Activated T-cell treated with anti-CD3 and anti-CD28 coated beads, Interleukin-2, amount 50 U/mL, for 72 hours (primary cell): ENCODE measurements at regions not wholly inside any gene's neighbourhood (a gene's known extent, or its start where the extent isn't known, plus 50 kb on each side); places are given as distances from the start of the nearest gene placed in this dataset.

Source experiments
- ATAC-seq, 2 donors: fragments of 150-1000 bp; cut with Tn5 transposase; replicated peaks in 1 of 2; 2 replicates each; pipeline ENCODE4 v1.10.0; 2021; ENCODE audit warnings: moderate library complexity in 2 of 2, mild to moderate bottlenecking in 1 of 2
- DNase-seq, 2 donors: peaks; one replicate each; pipeline ENCODE4 v3.0.0; 2021 to 2022; ENCODE audit warnings: mixed read lengths in 1 of 2
- H3K27ac Mint-ChIP-seq: one replicate; pipeline ENCODE4 v1.8.0; 2022; ENCODE audit warnings: mild to moderate bottlenecking, moderate library complexity, mixed read lengths
- H3K27me3 Mint-ChIP-seq: one replicate; pipeline ENCODE4 v1.8.0; 2022; ENCODE audit warnings: low read depth, mixed read lengths
- H3K36me3 Mint-ChIP-seq, 2 donors: one replicate each; pipeline ENCODE4 v1.8.0; 2022; ENCODE audit warnings: mixed read lengths in 2 of 2, mild to moderate bottlenecking in 1 of 2; ENCODE audit not compliant: insufficient read depth in 2 of 2
- H3K4me1 Mint-ChIP-seq: one replicate; pipeline ENCODE4 v1.8.0; 2022; ENCODE audit warnings: low read depth, mixed read lengths
- H3K4me3 Mint-ChIP-seq, 2 donors: one replicate each; pipeline ENCODE4 v1.8.0; 2022; ENCODE audit warnings: mild to moderate bottlenecking in 2 of 2, mixed read lengths in 2 of 2, moderate library complexity in 2 of 2
- H3K9me3 Mint-ChIP-seq, 2 donors: one replicate each; pipeline ENCODE4 v1.8.0; 2022; ENCODE audit warnings: mixed read lengths in 2 of 2

- DNase-seq: no peak
- Mint-ChIP-seq H3K4me1 (no peaks in the 10 kb centered on the region), H3K9me3 (peaks cover 4 to 6% of the 10 kb centered on the region in 2 donors), H3K27ac (no peak overlapping the region), H3K36me3 (peaks cover 0 to 2% of the 10 kb centered on the region in 2 donors), H3K27me3 (peaks cover 16% of the 10 kb centered on the region), H3K4me3 (no peak overlapping the region)
- no peak for ATAC-seq
These were observed 216.4 kb downstream of the DLL1 start for GRCh38 chr6:170074435-170074834.

GRCh38 chr6:170073846-170074245 is 217.0 kb downstream of the DLL1 start:
- no peak for DNase-seq
- ATAC-seq: no peak
- H3K27me3 Mint-ChIP-seq: peaks cover 22% of the 10 kb centered on the region

GRCh38 chr6:170072246-170072645 is 218.6 kb downstream of the DLL1 start:
- DNase-seq (no peak), ATAC-seq (no peak)
- Mint-ChIP-seq H3K4me3 (no peak overlapping the region), H3K36me3 (peaks cover 0 to 2% of the 10 kb centered on the region in 2 donors), H3K27me3 (peaks cover 22% of the 10 kb centered on the region), H3K4me1 (no peaks in the 10 kb centered on the region), H3K9me3 (peaks cover 0 to 2% of the 10 kb centered on the region in 2 donors), H3K27ac (no peak overlapping the region)

More at GRCh38 chr6:170073846-170074245, 217.0 kb downstream of the DLL1 start:
- H3K4me3 Mint-ChIP-seq: no peak overlapping the region
- H3K36me3 Mint-ChIP-seq: peaks cover 0 to 2% of the 10 kb centered on the region in 2 donors
- no peaks in the 10 kb centered on the region for H3K4me1 Mint-ChIP-seq
- no peak overlapping the region for H3K27ac Mint-ChIP-seq
- H3K9me3 Mint-ChIP-seq: peaks cover 0 to 2% of the 10 kb centered on the region in 2 donors

- Mint-ChIP-seq H3K36me3 (peaks cover 0 to 2% of the 10 kb centered on the region in 2 donors), H3K4me1 (no peaks in the 10 kb centered on the region), H3K27me3 (peaks cover 22% of the 10 kb centered on the region), H3K27ac (no peak overlapping the region), H3K4me3 (no peak overlapping the region), H3K9me3 (peaks cover 0 to 2% of the 10 kb centered on the region in 2 donors)
- no peak for DNase-seq
- no peak for ATAC-seq
These were observed 221.3 kb downstream of the DLL1 start for GRCh38 chr6:170069611-170070010.

- no peak overlapping the region for H3K4me3 Mint-ChIP-seq
- no peak for ATAC-seq
- H3K9me3 Mint-ChIP-seq: peaks cover 0 to 2% of the 10 kb centered on the region in 2 donors
- peaks cover 15% of the 10 kb centered on the region for H3K27me3 Mint-ChIP-seq
- H3K27ac Mint-ChIP-seq: no peak overlapping the region
- H3K36me3 Mint-ChIP-seq: peaks cover 0 to 2% of the 10 kb centered on the region in 2 donors
- no peaks in the 10 kb centered on the region for H3K4me1 Mint-ChIP-seq
- DNase-seq: no peak
These were observed 222.4 kb downstream of the DLL1 start for GRCh38 chr6:170068496-170068895.

- Mint-ChIP-seq H3K36me3 (peaks cover 0 to 2% of the 10 kb centered on the region in 2 donors), H3K27me3 (peaks cover 11% of the 10 kb centered on the region), H3K9me3 (peaks cover 0 to 2% of the 10 kb centered on the region in 2 donors), H3K27ac (no peak overlapping the region), H3K4me3 (no peak overlapping the region), H3K4me1 (no peaks in the 10 kb centered on the region)
- DNase-seq: no peak
- ATAC-seq: no peak
These were observed 222.9 kb downstream of the DLL1 start for GRCh38 chr6:170067923-170068360.

GRCh38 chr6:170067181-170067641 is 223.7 kb downstream of the DLL1 start:
- Mint-ChIP-seq H3K36me3 (peaks cover 0 to 2% of the 10 kb centered on the region in 2 donors), H3K4me1 (no peaks in the 10 kb centered on the region), H3K4me3 (no peak overlapping the region), H3K27ac (no peak overlapping the region), H3K9me3 (peaks cover 0 to 2% of the 10 kb centered on the region in 2 donors), H3K27me3 (peaks cover 8% of the 10 kb centered on the region)
- DNase-seq (no peak), ATAC-seq (no peak)

- H3K4me3 Mint-ChIP-seq: no peak overlapping the region
- H3K27me3 Mint-ChIP-seq: peaks cover 6% of the 10 kb centered on the region
- no peaks in the 10 kb centered on the region for H3K4me1 Mint-ChIP-seq
- H3K27ac Mint-ChIP-seq: no peak overlapping the region
- H3K9me3 Mint-ChIP-seq: peaks cover 0 to 2% of the 10 kb centered on the region in 2 donors
- DNase-seq (no peak), ATAC-seq (no peak)
- H3K36me3 Mint-ChIP-seq: peaks cover 0 to 2% of the 10 kb centered on the region in 2 donors
These were observed 224.2 kb downstream of the DLL1 start for GRCh38 chr6:170066679-170067078.

- peaks cover 1% of the 10 kb centered on the region for H3K27me3 Mint-ChIP-seq
- no peaks in the 10 kb centered on the region for H3K4me1 Mint-ChIP-seq
- H3K4me3 Mint-ChIP-seq: no peak overlapping the region
- no peaks in the 10 kb centered on the region for H3K9me3 Mint-ChIP-seq
- DNase-seq: no peak
- H3K27ac Mint-ChIP-seq: no peak overlapping the region
- no peaks in the 10 kb centered on the region for H3K36me3 Mint-ChIP-seq
- no peak for ATAC-seq
These were observed 226.9 kb downstream of the DLL1 start for GRCh38 chr6:170063851-170064602.

GRCh38 chr6:170063431-170063830 is 227.4 kb downstream of the DLL1 start:
- Mint-ChIP-seq H3K4me1 (no peaks in the 10 kb centered on the region), H3K27me3 (no peaks in the 10 kb centered on the region), H3K4me3 (no peak overlapping the region), H3K36me3 (no peaks in the 10 kb centered on the region), H3K27ac (no peak overlapping the region), H3K9me3 (no peaks in the 10 kb centered on the region)
- DNase-seq (no peak), ATAC-seq (no peak)

GRCh38 chr6:170062915-170063241 is 228.0 kb downstream of the DLL1 start:
- H3K4me3 Mint-ChIP-seq: no peak overlapping the region
- DNase-seq (no peak), ATAC-seq (no peak)
- no peaks in the 10 kb centered on the region for H3K27me3 Mint-ChIP-seq
- no peaks in the 10 kb centered on the region for H3K4me1 Mint-ChIP-seq
- no peaks in the 10 kb centered on the region for H3K36me3 Mint-ChIP-seq
- H3K9me3 Mint-ChIP-seq: no peaks in the 10 kb centered on the region
- no peak overlapping the region for H3K27ac Mint-ChIP-seq

- no peak for DNase-seq
- H3K27ac Mint-ChIP-seq: no peak overlapping the region
- no peaks in the 10 kb centered on the region for H3K9me3 Mint-ChIP-seq
- no peaks in the 10 kb centered on the region for H3K36me3 Mint-ChIP-seq
- no peak for ATAC-seq
- H3K4me3 Mint-ChIP-seq: no peak overlapping the region
- H3K4me1 Mint-ChIP-seq: no peaks in the 10 kb centered on the region
- no peaks in the 10 kb centered on the region for H3K27me3 Mint-ChIP-seq
These were observed 228.5 kb downstream of the DLL1 start for GRCh38 chr6:170062209-170062914.

GRCh38 chr6:170058878-170059485 is 231.9 kb downstream of the DLL1 start:
- ATAC-seq (no peak), DNase-seq (no peak)
- no peak overlapping the region for H3K4me3 Mint-ChIP-seq
- no peaks in the 10 kb centered on the region for H3K4me1 Mint-ChIP-seq
- H3K36me3 Mint-ChIP-seq: no peaks in the 10 kb centered on the region
- H3K27ac Mint-ChIP-seq: no peak overlapping the region
- H3K27me3 Mint-ChIP-seq: no peaks in the 10 kb centered on the region
- H3K9me3 Mint-ChIP-seq: no peaks in the 10 kb centered on the region
